Type B pancreatic cell (in vitro differentiated cells): ENCODE measurements at regions not wholly inside any gene's neighbourhood (a gene's known extent, or its start where the extent isn't known, plus 50 kb on each side); places are given as distances from the start of the nearest gene placed in this dataset.
"Not testable (repeated sequence)": the region's sequence is repeated elsewhere in the genome, so short reads cannot be mapped to it uniquely, and the experiment has no call there.

Experiments
- DNase-seq: peaks from one replicate; pipeline ENCODE4 v3.0.0; 2021; ENCODE audit warnings: mixed read lengths; ENCODE audit not compliant: unreplicated experiment; ENCODE audit errors: extremely low spot score
- H3K27ac Mint-ChIP-seq: 2 replicates; pipeline ENCODE4 v1.8.0; 2021; ENCODE audit warnings: mild to moderate bottlenecking, mixed read lengths
- H3K27me3 Mint-ChIP-seq: 2 replicates; pipeline ENCODE4 v1.8.0; 2021; ENCODE audit warnings: mixed read lengths
- H3K36me3 Mint-ChIP-seq: 2 replicates; pipeline ENCODE4 v1.8.0; 2021; ENCODE audit warnings: mixed read lengths
- H3K4me1 Mint-ChIP-seq: one replicate; pipeline ENCODE4 v1.8.0; 2021; ENCODE audit warnings: mixed read lengths; ENCODE audit not compliant: unreplicated experiment
- H3K4me3 Mint-ChIP-seq: 2 replicates; pipeline ENCODE4 v1.8.0; 2021; ENCODE audit warnings: mild to moderate bottlenecking, mixed read lengths
- H3K9me3 Mint-ChIP-seq: 2 replicates; pipeline ENCODE4 v1.8.0; 2021; ENCODE audit warnings: mixed read lengths
- TF ChIP-seq, protein P1 (sequence below): fragments of 200-600 bp; sonication (generic); conservative IDR thresholded peaks from 2 replicates; pipeline ENCODE4 v1.5.0; 2021; ENCODE audit warnings: antibody characterized with exemption, mild to moderate bottlenecking

DNA sequence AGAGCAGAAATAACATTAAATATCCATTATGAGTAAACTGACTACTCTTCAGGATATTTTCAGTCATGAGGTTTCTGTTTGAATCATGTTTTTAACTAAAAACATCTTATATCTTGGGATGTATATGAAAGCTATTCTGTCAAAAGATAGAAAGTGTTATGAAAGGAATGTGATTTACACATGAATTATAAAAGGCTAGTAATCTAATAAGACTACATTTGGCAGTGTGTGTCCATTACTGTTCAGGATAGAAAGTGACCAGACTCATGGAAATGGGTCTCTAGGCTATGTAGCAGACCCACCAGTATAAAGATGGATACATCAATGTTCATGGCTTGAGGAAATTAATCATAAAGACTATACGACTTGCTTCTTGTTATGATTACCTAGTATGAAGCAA, 1328.2 kb upstream of the NUDT12 start:
- Mint-ChIP-seq H3K36me3 (peaks cover 3% of the 10 kb centered on the region), H3K4me3 (no peak overlapping the region), H3K27me3 (no peaks in the 10 kb centered on the region), H3K27ac (no peak overlapping the region), H3K9me3 (peaks cover 5% of the 10 kb centered on the region), H3K4me1 (peaks cover 8% of the 10 kb centered on the region)
- TF ChIP-seq, protein P1, sequence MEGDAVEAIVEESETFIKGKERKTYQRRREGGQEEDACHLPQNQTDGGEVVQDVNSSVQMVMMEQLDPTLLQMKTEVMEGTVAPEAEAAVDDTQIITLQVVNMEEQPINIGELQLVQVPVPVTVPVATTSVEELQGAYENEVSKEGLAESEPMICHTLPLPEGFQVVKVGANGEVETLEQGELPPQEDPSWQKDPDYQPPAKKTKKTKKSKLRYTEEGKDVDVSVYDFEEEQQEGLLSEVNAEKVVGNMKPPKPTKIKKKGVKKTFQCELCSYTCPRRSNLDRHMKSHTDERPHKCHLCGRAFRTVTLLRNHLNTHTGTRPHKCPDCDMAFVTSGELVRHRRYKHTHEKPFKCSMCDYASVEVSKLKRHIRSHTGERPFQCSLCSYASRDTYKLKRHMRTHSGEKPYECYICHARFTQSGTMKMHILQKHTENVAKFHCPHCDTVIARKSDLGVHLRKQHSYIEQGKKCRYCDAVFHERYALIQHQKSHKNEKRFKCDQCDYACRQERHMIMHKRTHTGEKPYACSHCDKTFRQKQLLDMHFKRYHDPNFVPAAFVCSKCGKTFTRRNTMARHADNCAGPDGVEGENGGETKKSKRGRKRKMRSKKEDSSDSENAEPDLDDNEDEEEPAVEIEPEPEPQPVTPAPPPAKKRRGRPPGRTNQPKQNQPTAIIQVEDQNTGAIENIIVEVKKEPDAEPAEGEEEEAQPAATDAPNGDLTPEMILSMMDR: no peak
- no peak for DNase-seq

DNA sequence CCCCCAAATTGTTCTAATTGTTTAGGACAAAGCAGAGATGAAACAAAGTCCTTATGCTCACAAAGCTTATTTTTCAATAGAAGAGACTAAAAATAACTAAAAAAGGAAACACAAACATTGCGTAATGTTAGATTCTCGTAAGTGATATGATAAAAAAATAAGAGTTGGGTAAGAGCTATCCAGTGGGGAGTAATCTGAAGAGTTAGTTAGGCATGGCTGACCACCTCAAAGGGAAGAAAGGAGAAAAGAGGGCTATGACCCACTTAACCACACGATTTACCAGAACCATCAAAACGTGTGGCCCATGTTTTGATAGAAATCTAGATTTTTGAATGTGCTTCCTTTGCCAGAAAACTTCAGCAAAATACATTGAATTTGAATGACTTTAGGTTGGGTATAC, 1296.8 kb upstream of the NUDT12 start:
- no peak overlapping the region for H3K4me3 Mint-ChIP-seq
- DNase-seq: no peak
- no peaks in the 10 kb centered on the region for H3K36me3 Mint-ChIP-seq
- no peaks in the 10 kb centered on the region for H3K4me1 Mint-ChIP-seq
- TF ChIP-seq, protein P1: no peak
- no peaks in the 10 kb centered on the region for H3K27me3 Mint-ChIP-seq
- no peak overlapping the region for H3K27ac Mint-ChIP-seq
- H3K9me3 Mint-ChIP-seq: no peaks in the 10 kb centered on the region

DNA sequence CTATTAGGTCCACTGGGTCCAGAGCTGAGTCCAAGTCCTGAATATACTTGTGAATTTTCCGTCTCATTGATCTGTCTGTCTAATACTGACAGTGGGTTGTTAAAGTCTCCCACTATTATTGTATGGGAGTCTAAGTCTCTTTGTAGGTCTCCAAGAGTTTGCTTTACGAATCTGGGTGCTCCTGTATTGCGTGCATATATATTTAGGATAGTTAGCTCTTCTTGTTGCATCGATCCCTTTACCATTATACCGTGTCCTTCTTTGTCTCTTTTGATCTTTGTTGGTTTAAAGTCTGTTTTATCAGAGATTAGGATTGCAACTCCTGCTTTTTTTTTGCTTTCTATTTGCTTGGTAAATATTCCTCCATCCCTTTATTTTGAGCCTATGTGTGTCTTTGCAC, 1289.5 kb upstream of the NUDT12 start:
- H3K27ac Mint-ChIP-seq, H3K9me3 Mint-ChIP-seq, H3K4me1 Mint-ChIP-seq, DNase-seq, H3K4me3 Mint-ChIP-seq, H3K36me3 Mint-ChIP-seq, H3K27me3 Mint-ChIP-seq: not testable (repeated sequence)

DNA sequence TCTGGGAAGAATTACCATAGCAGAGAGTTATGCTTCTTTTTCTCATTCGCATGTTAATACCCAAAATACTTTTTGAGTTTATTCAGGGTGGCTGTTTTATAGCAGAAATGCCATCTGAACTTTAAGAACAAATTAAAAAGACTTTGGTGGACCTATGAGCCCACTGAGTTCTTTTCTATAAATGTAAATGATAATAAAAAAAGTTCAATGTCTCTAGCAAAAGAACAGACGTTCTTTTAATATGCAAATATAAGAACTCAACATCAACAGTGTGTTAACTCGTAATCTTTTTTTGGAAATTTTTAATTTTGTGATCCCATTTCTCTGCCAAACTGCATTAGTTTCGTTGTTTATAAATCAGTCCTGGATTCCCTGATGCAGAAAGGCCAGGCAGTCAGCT, 1283.0 kb upstream of the NUDT12 start:
- Mint-ChIP-seq H3K27ac (no peak overlapping the region), H3K27me3 (no peaks in the 10 kb centered on the region), H3K4me1 (no peaks in the 10 kb centered on the region), H3K9me3 (no peaks in the 10 kb centered on the region), H3K4me3 (no peak overlapping the region), H3K36me3 (no peaks in the 10 kb centered on the region)
- TF ChIP-seq, protein P1: no peak
- DNase-seq: no peak

DNA sequence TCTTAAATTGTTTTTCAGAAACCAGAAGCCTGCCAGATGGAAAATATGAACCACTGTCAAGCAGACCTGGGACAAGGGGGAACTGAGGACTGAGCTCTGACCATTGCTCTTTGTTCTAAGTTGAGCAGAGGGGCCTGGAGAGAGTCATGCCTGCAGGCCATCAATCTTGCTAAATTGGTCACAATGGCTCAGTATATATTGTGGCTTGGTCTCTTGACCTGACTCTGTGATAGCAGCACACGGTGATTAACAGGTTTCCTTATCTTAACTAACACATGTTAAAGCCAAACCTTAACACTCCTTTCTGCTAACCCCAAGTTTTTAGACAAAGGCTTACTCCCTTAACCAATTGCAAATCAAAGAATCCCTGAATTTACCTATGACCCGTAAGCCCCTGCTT, 1281.2 kb upstream of the NUDT12 start:
- Mint-ChIP-seq H3K27me3 (no peaks in the 10 kb centered on the region), H3K36me3 (no peaks in the 10 kb centered on the region), H3K4me1 (no peaks in the 10 kb centered on the region), H3K27ac (no peak overlapping the region), H3K9me3 (no peaks in the 10 kb centered on the region), H3K4me3 (no peak overlapping the region)
- no peak for DNase-seq
- TF ChIP-seq, protein P1: no peak

DNA sequence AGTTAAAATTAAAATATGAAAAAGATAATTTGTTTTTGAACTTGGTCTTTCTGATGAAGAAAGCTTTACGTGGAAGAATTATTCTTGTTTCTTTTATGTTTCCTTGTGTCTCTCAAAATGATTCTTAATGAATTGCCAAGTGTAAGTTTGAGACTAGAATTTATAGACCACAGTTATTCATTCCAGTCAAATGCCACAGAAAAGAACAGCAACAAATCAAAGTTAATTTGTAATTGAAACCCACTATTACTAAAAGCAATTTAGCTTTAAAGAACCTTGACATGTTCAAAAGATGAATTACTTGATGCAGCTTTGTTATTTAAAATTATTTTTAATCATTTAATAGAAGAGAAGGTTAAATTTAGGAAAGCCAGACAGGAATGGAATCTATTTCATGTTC, 1277.7 kb upstream of the NUDT12 start:
- TF ChIP-seq, protein P1: no peak
- Mint-ChIP-seq H3K27me3 (no peaks in the 10 kb centered on the region), H3K27ac (no peak overlapping the region), H3K9me3 (no peaks in the 10 kb centered on the region), H3K36me3 (no peaks in the 10 kb centered on the region), H3K4me1 (no peaks in the 10 kb centered on the region), H3K4me3 (no peak overlapping the region)
- DNase-seq: no peak

DNA sequence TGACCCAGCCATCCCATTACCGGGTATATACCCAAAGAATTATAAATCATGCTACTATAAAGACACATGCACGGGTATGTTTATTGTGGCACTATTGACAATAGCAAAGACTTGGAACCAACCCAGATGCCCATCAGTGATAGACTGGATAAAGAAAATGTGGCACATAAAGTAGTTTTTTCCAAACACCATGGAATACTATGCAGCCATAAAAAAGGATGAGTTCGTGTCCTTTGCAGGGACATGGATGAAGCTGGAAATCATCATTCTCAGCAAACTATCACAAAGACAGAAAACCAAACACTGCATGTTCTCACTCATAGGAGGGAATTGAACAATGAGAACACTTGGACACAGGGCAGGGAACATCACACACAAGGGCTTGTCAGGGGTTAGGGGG, 1268.9 kb upstream of the NUDT12 start:
- H3K9me3 Mint-ChIP-seq, H3K27me3 Mint-ChIP-seq, H3K27ac Mint-ChIP-seq, H3K4me3 Mint-ChIP-seq, H3K36me3 Mint-ChIP-seq, H3K4me1 Mint-ChIP-seq, DNase-seq: not testable (repeated sequence)
